NT2/D1 (cell line): ENCODE measurements at regions not wholly inside any gene's neighbourhood (a gene's known extent, or its start where the extent isn't known, plus 50 kb on each side); places are given as distances from the start of the nearest gene placed in this dataset.

Experiments
- SUZ12 ChIP-seq: IDR thresholded peaks from 2 replicates; pipeline ENCODE4 v1.6.1; 2011; ENCODE audit not compliant: insufficient read length, insufficient read depth; ENCODE audit errors: extremely low read depth
- YY1 ChIP-seq: IDR thresholded peaks from 2 replicates; pipeline ENCODE4 v1.6.1; 2011; ENCODE audit not compliant: insufficient read length, insufficient read depth

- TF ChIP-seq YY1: no peak
- TF ChIP-seq SUZ12: no peak
Measured at GRCh38 chrX:30992381-30992904, 79.4 kb downstream of the FTHL17 start.
